Stimulated activated CD4-positive, alpha-beta T cell treated with anti-CD3 and anti-CD28 coated beads, Interleukin-1b, Interleukin-23, amount 100 ng/mL, for 48 hours (primary cell): ENCODE measurements at regions not wholly inside any gene's neighbourhood (a gene's known extent, or its start where the extent isn't known, plus 50 kb on each side); places are given as distances from the start of the nearest gene placed in this dataset.
"Not testable (repeated sequence)": the region's sequence is repeated elsewhere in the genome, so short reads cannot be mapped to it uniquely, and the experiment has no call there.

Experiments
- DNase-seq: peaks from one replicate; pipeline ENCODE4 v3.0.0-alpha.2; 2020

DNA sequence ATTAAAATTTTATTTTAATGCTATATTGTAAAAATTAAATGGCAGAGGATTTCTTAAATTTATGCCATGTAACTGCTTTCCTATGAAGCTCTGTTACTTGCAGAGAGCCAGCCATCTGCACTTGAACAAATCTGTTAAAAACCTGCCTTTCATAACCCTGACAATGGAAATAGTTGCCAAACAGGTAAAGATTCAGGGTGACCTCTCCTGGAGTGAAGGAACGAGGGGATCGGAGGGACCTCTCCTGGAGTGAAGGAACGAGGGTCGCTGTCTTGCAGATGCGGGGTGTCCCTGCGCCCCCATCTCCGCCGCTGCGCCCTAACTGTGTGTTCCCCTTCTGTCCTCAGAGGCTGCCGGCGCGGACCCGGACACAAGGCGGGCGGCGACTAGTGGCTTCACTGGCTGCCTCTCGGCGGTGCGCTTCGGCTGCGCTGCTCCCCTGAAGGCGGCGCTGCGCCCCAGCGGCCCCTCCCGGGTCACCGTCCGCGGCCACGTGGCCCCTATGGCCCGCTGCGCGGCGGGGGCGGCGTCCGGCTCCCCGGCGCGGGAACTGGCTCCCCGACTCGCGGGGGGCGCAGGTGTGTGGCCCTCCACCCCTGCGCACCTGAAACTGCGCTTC, 295.9 kb upstream of the SPATA31A3 start:
- not testable (repeated sequence) for DNase-seq

- not testable (repeated sequence) for DNase-seq
Measured at GRCh38 chr9:67284299-67284698, 291.9 kb upstream of the SPATA31A3 start.

- DNase-seq: not testable (repeated sequence)
Measured at GRCh38 chr9:67281574-67281973, 289.2 kb upstream of the SPATA31A3 start.

DNA sequence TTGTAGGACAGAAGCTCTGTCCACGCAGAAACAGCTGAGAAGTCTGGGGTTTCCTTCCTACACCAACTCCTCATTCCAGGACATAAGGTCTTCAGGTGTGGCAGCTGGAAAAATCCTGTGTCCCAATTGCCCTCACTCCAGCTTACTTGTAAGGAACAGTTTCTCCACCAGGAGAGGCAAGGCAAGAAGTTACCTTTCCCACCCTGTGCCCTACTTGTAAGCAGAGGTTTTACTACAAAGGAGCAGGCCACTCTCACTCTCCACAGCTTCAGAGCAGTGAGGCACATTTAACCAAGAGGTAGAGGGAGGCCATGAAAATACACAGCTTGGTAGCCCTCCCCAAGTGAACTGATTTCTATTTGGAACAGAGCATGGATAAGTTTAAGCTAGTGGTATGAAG, 277.3 kb upstream of the SPATA31A3 start:
- DNase-seq: not testable (repeated sequence)

- not testable (repeated sequence) for DNase-seq
Measured at GRCh38 chr9:67257894-67258293, 265.5 kb upstream of the SPATA31A3 start.

DNA sequence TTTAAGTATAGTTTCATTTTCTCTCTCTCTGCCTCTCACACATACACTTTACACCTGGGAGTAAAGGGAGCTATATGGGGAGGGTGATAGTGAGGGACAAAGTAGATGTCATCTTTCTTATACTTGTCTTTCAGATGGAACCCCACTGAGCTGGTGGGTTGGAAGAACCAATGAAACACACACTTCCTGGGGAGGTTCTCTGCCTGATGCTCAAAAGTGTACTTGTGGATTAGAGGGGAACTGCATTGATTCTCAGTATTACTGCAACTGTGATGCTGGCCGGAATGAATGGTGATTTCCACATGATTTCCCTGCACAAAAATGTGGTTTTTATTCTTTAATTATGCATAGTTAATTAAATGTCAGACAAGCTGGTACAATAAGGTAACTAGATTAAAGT, 256.6 kb upstream of the SPATA31A3 start:
- DNase-seq: not testable (repeated sequence)

- not testable (repeated sequence) for DNase-seq
Measured at GRCh38 chr9:67212073-67212472, 219.7 kb upstream of the SPATA31A3 start.

GRCh38 chr9:67210842-67211241, 218.5 kb upstream of the SPATA31A3 start:
- not testable (repeated sequence) for DNase-seq

DNA sequence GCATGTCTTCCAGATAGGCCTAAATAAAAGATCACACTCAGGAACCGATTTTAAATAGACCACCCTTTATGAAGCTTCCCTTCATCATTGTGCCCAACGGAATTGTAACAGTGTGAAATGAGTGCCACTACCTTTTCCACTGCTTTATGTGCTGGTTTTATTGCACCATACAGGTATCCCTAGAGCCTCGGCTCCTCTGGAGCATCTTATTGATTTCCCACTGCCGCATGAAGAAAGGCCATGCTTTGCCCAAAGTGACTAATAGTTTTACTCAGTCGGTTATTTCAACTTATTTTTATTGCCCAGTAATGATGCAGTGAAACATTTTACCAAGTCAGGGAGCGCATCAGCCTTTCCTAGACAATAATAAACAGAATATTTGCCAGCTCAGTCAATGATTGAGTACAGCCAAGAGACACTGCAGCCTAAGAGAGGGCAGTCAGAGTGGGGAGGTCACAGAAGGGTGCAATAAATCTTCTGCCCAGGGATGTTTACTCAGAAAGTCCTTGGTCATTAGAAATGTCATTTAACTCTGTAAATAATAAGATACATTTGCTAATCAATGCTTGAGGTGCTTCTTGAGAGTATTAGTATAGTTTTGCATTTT, 216.6 kb upstream of the SPATA31A3 start:
- not testable (repeated sequence) for DNase-seq

- DNase-seq: not testable (repeated sequence)
Measured at GRCh38 chr9:67196135-67196534, 203.8 kb upstream of the SPATA31A3 start.

GRCh38 chr9:67195357-67195756, 203.0 kb upstream of the SPATA31A3 start:
- not testable (repeated sequence) for DNase-seq

GRCh38 chr9:67179185-67179584, 186.8 kb upstream of the SPATA31A3 start:
- not testable (repeated sequence) for DNase-seq

GRCh38 chr9:67175167-67175566, 182.8 kb upstream of the SPATA31A3 start:
- not testable (repeated sequence) for DNase-seq

DNA sequence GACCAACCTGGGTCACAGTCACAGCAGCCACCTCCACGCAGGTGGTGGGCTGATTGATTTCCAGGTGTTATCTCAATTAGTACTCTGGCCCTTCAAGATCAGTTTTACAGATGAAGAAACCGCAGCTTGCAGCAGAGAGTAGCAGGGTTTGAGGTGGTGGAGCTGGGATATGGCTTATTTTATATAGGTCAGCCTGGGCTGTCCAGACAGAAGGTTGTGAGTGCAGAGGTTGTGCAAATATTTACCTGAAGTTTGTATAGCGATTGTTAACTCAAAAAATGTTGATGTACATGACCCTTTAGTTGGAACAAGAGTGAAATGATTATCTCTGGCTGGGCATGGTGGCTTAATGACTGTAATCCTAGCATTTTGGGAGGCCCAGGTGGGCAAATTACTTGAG, 179.4 kb upstream of the SPATA31A3 start:
- not testable (repeated sequence) for DNase-seq

DNA sequence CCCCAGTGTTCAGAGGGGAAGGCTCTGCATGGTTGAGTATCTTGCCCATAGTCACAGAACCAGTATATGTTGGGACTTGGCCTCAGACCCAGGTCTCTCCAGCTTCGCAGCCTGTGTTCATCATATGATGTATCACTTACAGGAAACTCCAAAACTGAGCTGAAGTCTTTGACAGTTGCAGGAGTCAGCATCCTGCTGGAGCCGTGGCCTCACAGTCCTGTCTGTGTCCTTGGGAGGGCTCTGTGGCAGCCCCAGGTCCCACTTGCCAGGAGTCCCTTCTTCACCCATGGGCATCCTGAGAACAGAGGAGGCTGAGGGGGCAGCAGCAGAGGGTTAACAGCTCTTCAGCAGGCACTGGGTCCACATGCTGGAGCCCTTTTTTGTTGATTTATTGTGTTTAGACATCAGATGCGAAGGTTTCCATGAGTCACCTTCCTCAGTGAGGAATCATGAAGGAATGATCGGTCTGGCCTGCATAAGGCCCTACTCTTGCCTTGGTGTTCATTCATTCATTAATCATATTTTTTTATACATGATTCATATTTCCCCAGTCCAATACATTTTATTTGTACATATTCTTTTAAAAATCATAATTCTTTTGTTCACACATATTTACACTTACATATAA, 176.3 kb upstream of the SPATA31A3 start:
- not testable (repeated sequence) for DNase-seq

GRCh38 chr9:67166335-67166734, 174.0 kb upstream of the SPATA31A3 start:
- not testable (repeated sequence) for DNase-seq

DNA sequence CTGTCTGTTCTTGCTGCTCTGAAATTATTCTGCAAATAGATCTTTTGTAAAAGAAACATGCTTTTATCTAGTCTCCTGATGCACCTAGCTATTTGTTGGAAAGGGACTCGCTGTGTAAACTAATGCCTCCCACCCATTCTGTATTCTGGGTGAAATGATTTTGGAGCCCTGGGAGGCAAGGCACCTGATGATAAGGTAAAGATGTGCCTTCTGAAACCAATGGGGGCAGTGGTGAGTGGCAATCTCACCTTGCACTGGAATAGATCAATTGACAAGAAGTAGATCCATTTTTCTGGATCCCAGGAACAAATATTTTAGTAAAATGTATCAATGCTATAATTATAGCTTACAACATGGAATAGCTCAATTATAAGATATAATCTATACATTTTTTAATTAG, 170.5 kb upstream of the SPATA31A3 start:
- DNase-seq: not testable (repeated sequence)

GRCh38 chr9:67155218-67155617, 162.9 kb upstream of the SPATA31A3 start:
- DNase-seq: not testable (repeated sequence)

DNA sequence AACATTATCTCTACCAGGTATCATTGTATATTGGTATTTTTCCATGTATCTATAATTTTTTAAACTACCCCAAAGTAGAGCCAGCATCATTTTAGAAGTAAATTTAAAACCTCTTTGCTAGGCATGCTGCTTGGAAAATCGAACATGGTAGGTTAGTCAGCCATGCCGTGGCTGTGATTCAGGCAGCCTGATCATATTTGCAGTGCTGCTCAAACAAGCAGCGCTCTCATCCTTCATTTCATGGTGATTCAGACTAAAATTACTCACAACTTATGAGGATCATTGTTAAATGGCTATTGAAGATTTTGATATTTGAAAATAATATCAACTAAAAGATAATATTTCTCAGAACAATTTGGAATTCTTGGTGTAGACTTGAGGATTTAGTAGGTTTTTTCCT, 161.2 kb upstream of the SPATA31A3 start:
- DNase-seq: not testable (repeated sequence)

DNA sequence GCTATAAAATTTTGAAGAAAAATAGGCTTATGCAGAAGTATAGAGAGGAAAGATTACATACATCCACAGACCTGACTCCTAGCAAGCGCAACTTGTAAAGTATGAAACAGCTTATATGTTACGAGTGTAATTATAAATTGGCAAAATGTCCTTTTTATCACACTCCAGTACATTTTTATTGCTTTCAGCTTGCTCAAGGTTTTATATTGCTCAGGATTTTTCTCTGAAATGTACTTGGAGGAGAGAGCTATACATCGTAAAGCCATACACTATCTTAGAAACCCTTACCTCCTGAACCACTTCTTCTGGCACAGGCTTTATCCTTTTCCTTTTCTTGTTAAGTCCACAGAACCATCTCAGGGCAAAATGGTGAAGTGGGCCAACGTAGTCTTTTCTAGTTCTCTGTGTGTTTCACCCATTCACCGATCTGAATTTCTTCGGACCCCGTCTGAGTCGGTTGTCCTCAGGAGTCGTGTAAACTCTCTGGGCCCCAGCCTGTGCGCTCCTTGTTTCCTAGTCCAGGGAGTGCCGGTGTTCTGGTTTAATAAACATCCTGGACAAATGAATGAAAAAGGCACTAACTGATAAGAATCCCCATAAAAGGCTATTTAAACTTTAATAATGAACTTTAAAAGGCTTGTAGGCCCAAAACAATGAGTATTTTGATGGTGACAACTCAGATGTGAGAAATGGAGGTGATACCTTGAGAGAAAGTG, 150.2 kb upstream of the SPATA31A3 start:
- not testable (repeated sequence) for DNase-seq

- DNase-seq: not testable (repeated sequence)
Measured at GRCh38 chr9:67136376-67136775, 144.0 kb upstream of the SPATA31A3 start.

DNA sequence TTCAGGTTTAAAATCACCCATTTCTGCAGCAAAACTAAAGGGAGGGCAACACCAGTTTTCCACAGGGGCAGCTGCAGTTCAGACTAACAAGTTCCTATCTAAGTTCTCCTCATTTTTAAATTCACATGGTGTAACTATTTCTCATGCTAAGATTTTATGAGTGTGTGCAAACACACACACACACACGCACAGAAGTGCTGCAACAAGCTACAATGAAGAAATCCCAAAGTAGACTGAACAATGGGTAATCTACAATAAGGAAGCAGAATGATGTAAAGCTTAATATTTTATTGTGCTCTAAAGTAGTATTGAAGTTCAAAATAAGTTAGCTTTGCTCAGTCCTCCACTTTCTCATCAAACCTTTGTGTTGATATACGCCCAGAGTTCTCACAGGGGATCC, 140.8 kb upstream of the SPATA31A3 start:
- DNase-seq: not testable (repeated sequence)

DNA sequence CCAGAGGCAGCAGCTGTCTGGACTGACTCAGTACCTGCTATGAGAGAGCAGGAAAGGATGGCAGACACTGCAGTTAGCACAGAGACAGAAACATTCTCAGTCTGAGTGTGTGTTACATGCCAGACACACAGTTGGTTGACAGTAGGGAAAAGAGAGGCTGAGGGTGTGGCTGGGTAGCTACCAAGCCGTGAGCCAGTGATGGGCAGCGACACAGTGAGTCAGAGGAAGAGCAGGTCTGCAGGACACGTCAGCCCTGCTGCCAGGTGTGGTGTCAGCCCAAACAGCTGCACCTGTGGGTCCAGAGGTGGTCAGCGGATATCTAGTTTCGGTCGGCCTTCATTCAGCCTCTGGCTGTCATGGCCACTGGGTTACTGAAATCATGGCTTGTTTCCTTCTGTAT, 124.4 kb upstream of the SPATA31A3 start:
- DNase-seq: not testable (repeated sequence)
